ENCODE measurements at regions not wholly inside any gene's neighbourhood (a gene's known extent, or its start where the extent isn't known, plus 50 kb on each side); places are given as distances from the start of the nearest gene placed in this dataset.

DNA sequence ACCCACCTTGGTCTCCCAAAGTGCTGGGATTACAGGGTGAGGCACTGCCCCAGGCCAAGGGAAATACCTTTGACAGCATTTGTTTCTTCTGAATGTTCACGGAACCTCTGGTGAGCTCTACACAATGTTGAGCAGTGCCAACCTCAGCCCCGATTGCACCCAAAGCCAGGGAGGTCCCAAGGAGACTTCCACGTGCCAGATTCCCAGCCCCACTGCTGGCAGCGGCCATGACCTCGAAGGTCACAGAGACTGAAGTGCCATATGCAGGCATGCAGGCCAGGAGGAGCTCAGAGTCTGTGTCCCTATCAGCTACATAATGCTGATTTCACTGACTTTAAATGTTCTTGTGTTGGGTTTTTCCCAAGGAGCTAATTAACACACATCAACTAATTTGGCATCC, 226.4 kb upstream of the FOXF1 start:
- no peak for ATAC-seq (ENCODE audit: low read depth in 2 of 2)
- no peak overlapping the region for H3K27ac Mint-ChIP-seq
- peaks cover 0 to 4% (median 0%) of the 10 kb centered on the region in 7 donors for H3K9me3 Mint-ChIP-seq
- no peak overlapping the region for H3K4me3 Mint-ChIP-seq
- H3K4me1 Mint-ChIP-seq: peaks cover 0 to 7% (median 2%) of the 10 kb centered on the region in 3 donors
- H3K36me3 Mint-ChIP-seq: peaks cover 0 to 7% of the 10 kb centered on the region in 2 donors
- peaks cover 55 to 89% (median 74%) of the 10 kb centered on the region in 3 donors for H3K27me3 Mint-ChIP-seq
- no peak for DNase-seq

GRCh38 chr16:86285421-86285820, 224.9 kb upstream of the FOXF1 start:
- no peak for ATAC-seq (ENCODE audit: low read depth in 2 of 2)
- H3K9me3 Mint-ChIP-seq: no peaks in the 10 kb centered on the region
- no peak overlapping the region for H3K4me3 Mint-ChIP-seq
- no peaks in the 10 kb centered on the region for H3K36me3 Mint-ChIP-seq
- peaks cover 66 to 95% (median 77%) of the 10 kb centered on the region in 3 donors for H3K27me3 Mint-ChIP-seq
- no peak overlapping the region for H3K27ac Mint-ChIP-seq
- no peak for DNase-seq
- H3K4me1 Mint-ChIP-seq: peaks cover 0 to 7% (median 5%) of the 10 kb centered on the region in 3 donors

GRCh38 chr16:86285938-86286921, 224.1 kb upstream of the FOXF1 start:
- H3K4me3 Mint-ChIP-seq: no peak overlapping the region
- H3K36me3 Mint-ChIP-seq: no peaks in the 10 kb centered on the region
- ATAC-seq (ENCODE audit: low read depth in 2 of 2): no peak
- H3K9me3 Mint-ChIP-seq: no peaks in the 10 kb centered on the region
- H3K27ac Mint-ChIP-seq: no peak overlapping the region
- peaks cover 0 to 7% (median 5%) of the 10 kb centered on the region in 3 donors for H3K4me1 Mint-ChIP-seq
- peaks cover 69 to 95% (median 77%) of the 10 kb centered on the region in 3 donors for H3K27me3 Mint-ChIP-seq
- DNase-seq: no peak

- no peaks in the 10 kb centered on the region for H3K36me3 Mint-ChIP-seq
- H3K27ac Mint-ChIP-seq: no peak overlapping the region
- ATAC-seq (ENCODE audit: low read depth in 2 of 2): no peak
- H3K4me1 Mint-ChIP-seq: peaks cover 0 to 7% (median 5%) of the 10 kb centered on the region in 3 donors
- DNase-seq: no peak
- peaks cover 75 to 95% (median 77%) of the 10 kb centered on the region in 3 donors for H3K27me3 Mint-ChIP-seq
- no peaks in the 10 kb centered on the region for H3K9me3 Mint-ChIP-seq
- H3K4me3 Mint-ChIP-seq: no peak overlapping the region
These were observed 223.2 kb upstream of the FOXF1 start for GRCh38 chr16:86286991-86287663.

GRCh38 chr16:86287664-86288201, 222.6 kb upstream of the FOXF1 start:
- H3K36me3 Mint-ChIP-seq: no peaks in the 10 kb centered on the region
- no peaks in the 10 kb centered on the region for H3K9me3 Mint-ChIP-seq
- DNase-seq (no peak), ATAC-seq (ENCODE audit: low read depth in 2 of 2) (no peak)
- no peak overlapping the region for H3K4me3 Mint-ChIP-seq
- peak overlapping the region in 1 of 6 donors; percentile 90 for H3K27ac Mint-ChIP-seq
- H3K4me1 Mint-ChIP-seq: peaks cover 0 to 7% (median 5%) of the 10 kb centered on the region in 3 donors
- peaks cover 77 to 95% (median 80%) of the 10 kb centered on the region in 3 donors for H3K27me3 Mint-ChIP-seq

DNA sequence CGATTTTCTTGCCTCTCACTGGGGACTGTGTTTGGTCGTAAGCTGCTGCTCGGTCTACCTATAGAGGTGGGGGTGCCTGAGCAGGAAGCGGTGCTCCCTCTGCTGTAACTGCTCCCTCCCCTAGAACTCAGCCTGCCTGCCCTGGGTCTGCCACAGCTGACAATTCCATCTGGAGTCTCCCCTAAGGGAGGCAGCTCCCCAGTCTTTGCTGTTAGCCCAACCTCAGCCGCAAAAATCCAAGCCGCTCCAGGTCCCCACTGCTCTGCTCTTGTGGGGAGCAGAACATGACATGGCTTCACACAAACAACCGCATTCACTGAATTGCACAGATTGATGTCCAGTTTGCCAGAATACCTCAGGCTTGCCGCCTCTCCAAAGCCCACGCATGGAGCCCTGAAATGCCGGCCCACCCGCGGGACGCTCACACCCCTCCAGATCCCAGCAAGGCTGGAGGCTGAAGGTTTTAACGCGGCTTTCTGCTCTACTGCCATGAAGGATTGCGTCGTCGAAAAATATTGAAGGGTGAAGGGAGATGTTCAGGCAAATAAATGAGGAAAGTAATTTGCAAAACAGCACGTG, 221.5 kb upstream of the FOXF1 start:
- Mint-ChIP-seq H3K36me3 (no peaks in the 10 kb centered on the region), H3K4me1 (peaks cover 0 to 7% (median 5%) of the 10 kb centered on the region in 3 donors), H3K4me3 (no peak overlapping the region), H3K27ac (peak overlapping the region in 1 of 6 donors; percentile 33), H3K27me3 (peaks cover 80 to 97% (median 81%) of the 10 kb centered on the region in 3 donors), H3K9me3 (no peaks in the 10 kb centered on the region)
- ATAC-seq (ENCODE audit: low read depth in 2 of 2) (no peak), DNase-seq (no peak)

DNA sequence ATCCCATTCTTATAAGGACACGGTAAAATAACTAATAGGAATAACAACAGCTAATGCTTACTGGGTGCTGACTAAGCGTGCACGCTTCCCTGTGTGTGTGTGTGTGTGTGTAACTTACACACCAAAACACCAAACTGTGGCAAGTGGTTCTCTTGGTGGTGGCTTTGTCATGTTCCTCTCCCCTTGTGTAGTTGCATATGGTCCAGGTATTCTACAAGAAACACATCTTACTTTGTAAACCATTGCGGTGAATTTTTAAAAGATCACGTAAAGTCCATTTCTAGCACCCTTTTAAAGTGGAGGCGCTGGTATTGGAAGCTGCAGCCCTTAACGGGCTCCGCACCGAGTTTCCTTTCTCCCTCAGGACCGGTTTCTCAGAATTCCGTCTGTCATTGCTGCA, 221.0 kb upstream of the FOXF1 start:
- H3K9me3 Mint-ChIP-seq: no peaks in the 10 kb centered on the region
- H3K27ac Mint-ChIP-seq: peak overlapping the region in 1 of 6 donors; percentile 29
- no peaks in the 10 kb centered on the region for H3K36me3 Mint-ChIP-seq
- DNase-seq: no peak
- H3K4me3 Mint-ChIP-seq: no peak overlapping the region
- peaks cover 76 to 97% (median 86%) of the 10 kb centered on the region in 3 donors for H3K27me3 Mint-ChIP-seq
- peaks cover 0 to 7% (median 5%) of the 10 kb centered on the region in 3 donors for H3K4me1 Mint-ChIP-seq
- ATAC-seq (ENCODE audit: low read depth in 2 of 2): no peak

- Mint-ChIP-seq H3K9me3 (no peaks in the 10 kb centered on the region), H3K27ac (no peak overlapping the region), H3K27me3 (peaks cover 70 to 97% (median 91%) of the 10 kb centered on the region in 3 donors), H3K4me3 (no peak overlapping the region), H3K36me3 (no peaks in the 10 kb centered on the region), H3K4me1 (peaks cover 0 to 7% (median 5%) of the 10 kb centered on the region in 3 donors)
- ATAC-seq (ENCODE audit: low read depth in 2 of 2): no peak
- DNase-seq: no peak
These were observed 220.4 kb upstream of the FOXF1 start for GRCh38 chr16:86289907-86290306.

DNA sequence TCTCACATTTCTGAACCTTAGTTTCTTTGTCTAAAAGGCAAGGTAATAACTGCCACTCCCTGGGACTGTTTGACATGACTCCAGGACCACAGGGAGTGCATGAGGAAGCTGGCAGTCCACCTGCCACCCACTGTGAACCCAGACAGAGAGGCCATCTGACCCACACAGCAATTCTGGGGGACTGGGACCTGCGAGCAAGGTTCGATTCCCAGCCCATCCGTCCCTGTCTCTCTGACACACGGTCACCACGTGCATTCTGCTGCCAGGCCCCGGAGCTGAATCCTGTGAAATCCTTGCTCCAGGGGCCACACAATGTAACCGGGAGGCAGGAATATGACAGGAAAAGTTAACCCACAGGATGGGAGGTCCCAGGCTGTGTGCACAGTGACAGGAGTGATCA, 218.8 kb upstream of the FOXF1 start:
- Mint-ChIP-seq H3K36me3 (no peaks in the 10 kb centered on the region), H3K27me3 (peaks cover 62 to 94% (median 93%) of the 10 kb centered on the region in 3 donors), H3K4me3 (no peak overlapping the region), H3K27ac (peak overlapping the region in 1 of 6 donors; percentile 80), H3K4me1 (peaks cover 0 to 7% (median 5%) of the 10 kb centered on the region in 3 donors), H3K9me3 (peaks cover 0 to 5% (median 0%) of the 10 kb centered on the region in 7 donors)
- no peak for DNase-seq
- ATAC-seq (ENCODE audit: low read depth in 2 of 2): no peak

- ATAC-seq (ENCODE audit: low read depth in 2 of 2) (no peak), DNase-seq (no peak)
- Mint-ChIP-seq H3K27me3 (peaks cover 62 to 96% (median 93%) of the 10 kb centered on the region in 3 donors), H3K4me1 (peaks cover 0 to 10% (median 5%) of the 10 kb centered on the region in 3 donors), H3K27ac (no peak overlapping the region), H3K4me3 (no peak overlapping the region), H3K36me3 (no peaks in the 10 kb centered on the region), H3K9me3 (peaks cover 0 to 5% (median 0%) of the 10 kb centered on the region in 7 donors)
These were observed 218.1 kb upstream of the FOXF1 start for GRCh38 chr16:86292171-86292775.

DNA sequence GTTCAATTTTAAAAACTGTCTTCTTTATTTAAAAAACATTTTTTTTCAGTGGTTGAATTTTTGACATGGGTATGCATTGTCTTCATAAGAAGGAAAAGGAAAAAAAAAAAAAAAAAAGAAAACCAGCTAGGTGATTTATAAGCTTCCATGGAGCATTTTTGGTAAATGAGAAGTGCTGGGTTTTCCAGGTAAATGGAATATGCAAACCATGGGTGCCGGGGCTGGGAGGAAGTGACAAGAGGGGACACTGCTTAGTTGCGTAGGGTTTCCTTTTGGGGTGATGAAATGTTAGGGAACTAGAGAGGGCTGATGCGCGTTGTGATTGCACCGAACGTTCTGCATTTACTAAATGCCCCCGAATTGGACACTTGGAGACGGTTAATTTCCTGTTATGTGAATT, 217.4 kb upstream of the FOXF1 start:
- Mint-ChIP-seq H3K9me3 (peaks cover 0 to 5% (median 0%) of the 10 kb centered on the region in 7 donors), H3K4me3 (no peak overlapping the region), H3K27ac (no peak overlapping the region), H3K36me3 (no peaks in the 10 kb centered on the region), H3K4me1 (peaks cover 0 to 16% (median 5%) of the 10 kb centered on the region in 3 donors), H3K27me3 (peaks cover 63 to 93% (median 93%) of the 10 kb centered on the region in 3 donors)
- ATAC-seq (ENCODE audit: low read depth in 2 of 2): no peak
- no peak for DNase-seq

DNA sequence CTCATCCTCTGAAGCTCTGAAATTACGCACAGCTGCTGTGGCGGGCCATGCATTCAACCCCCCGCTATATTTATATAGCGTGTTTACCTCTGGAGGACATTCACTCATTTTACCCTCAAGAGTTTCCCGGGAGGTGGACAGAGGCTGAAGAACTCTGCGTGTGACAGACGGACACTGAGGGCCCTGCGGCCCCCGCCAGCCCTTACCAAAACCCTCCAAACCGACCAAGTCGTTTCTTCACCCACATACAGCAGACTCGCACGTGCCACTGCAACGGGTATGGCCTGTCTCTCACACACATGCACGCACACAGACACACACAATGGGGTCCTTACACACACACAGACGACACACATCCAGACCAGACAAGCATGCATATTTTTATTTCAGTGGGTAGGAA, 216.4 kb upstream of the FOXF1 start:
- ATAC-seq (ENCODE audit: low read depth in 2 of 2) (no peak), DNase-seq (no peak)
- H3K4me1 Mint-ChIP-seq: peaks cover 0 to 12% (median 3%) of the 10 kb centered on the region in 3 donors
- no peak overlapping the region for H3K4me3 Mint-ChIP-seq
- peaks cover 0 to 5% (median 0%) of the 10 kb centered on the region in 7 donors for H3K9me3 Mint-ChIP-seq
- peaks cover 63 to 93% (median 93%) of the 10 kb centered on the region in 3 donors for H3K27me3 Mint-ChIP-seq
- H3K27ac Mint-ChIP-seq: no peak overlapping the region
- no peaks in the 10 kb centered on the region for H3K36me3 Mint-ChIP-seq

Data from naive B cell (primary cell).